ENCODE measurements at regions not wholly inside any gene's neighbourhood (a gene's known extent, or its start where the extent isn't known, plus 50 kb on each side); places are given as distances from the start of the nearest gene placed in this dataset.

GRCh38 chr5:26669523-26669922, 368.9 kb downstream of the CDH9 start:
- no peak for DNase-seq

- no peak for DNase-seq
Measured at GRCh38 chr5:26669031-26669430, 369.4 kb downstream of the CDH9 start.

- DNase-seq: no peak
Measured at GRCh38 chr5:26666371-26666770, 372.0 kb downstream of the CDH9 start.

DNA sequence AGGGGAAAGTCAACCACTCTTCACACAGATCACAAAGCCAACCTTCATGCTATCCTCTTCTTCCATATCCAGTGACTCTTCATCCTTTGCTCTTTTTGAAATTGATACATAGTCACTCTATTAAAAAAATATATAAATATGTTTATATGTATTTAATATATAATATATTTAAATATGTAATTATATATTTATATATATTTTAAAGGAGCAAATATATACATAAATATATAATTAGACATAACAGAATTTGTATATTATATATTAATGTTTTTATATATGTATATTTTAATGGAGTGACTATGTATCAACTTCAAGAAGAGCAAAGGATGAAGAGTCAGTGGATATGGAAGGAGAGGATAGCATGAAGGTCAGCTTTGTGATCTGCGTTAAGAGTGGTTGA, 374.9 kb downstream of the CDH9 start:
- no peak for DNase-seq

DNA sequence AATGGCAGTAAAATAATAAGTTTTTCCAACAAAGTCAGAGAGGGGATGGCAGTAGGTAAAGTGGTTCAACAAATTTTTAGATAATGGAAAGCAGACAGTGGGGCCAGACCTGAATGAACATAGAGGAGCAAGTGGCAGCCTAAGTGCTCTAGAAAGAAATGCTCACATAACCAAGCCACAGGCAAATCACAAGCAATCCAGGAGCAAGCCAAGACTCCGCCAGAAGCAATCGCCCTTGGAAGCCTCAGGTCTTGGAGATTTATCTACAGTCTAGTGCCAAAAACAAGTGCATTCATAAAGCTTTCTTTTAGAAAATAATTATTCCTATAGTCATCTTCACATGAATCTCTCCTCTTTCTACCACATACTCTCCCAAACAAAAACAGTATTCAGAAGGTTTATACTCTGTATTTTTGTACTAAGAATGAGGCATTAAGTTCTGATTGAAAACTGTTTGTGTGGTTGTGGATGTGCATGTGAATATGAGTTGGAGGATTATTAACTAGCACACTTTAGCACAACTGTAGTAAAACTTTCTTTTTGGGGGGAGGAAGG, 375.5 kb downstream of the CDH9 start:
- no peak for DNase-seq

GRCh38 chr5:26660116-26660515, 378.3 kb downstream of the CDH9 start:
- DNase-seq: no peak

DNA sequence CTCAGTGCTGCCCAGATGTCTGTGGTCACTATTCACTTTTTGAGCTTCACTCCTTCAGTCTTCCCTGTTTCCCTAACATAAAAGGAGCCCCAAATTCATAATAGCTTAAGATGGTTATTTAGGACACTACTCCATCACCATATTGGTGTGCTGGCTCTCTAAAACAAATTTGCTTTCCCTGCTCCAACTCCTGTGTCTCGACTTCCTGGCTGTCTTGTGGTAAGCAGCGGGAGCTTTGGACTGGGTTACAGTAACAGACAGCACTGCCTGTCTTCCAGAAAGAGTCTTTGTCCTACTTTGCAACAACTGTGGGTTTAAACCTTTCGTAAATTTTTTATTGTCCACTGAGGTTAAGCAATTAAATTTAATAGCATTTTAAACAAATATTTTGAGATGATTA, 389.4 kb downstream of the CDH9 start:
- peak; percentile 10 for DNase-seq

DNA sequence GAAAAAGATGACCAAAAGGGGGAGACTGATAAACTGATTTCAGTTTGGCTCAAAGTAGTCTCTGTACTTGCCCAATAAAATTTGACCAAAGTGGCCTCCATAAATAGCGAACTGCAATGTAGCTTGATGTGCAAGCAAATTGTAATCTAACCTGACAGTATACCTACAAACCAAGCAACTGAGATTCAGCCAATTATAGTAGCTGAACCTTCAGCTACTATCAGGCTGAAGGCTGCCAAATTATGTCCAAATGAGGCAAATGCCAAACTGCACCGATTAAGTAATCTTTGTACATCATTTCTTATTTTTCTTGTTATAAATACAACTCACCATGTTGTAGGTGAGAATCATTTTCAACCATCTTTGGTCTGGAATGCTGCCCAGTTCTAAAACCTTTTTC, 390.6 kb downstream of the CDH9 start:
- DNase-seq: no peak

- no peak for DNase-seq
Measured at GRCh38 chr5:26645659-26646058, 392.7 kb downstream of the CDH9 start.

GRCh38 chr5:26641492-26641891, 396.9 kb downstream of the CDH9 start:
- no peak for DNase-seq

- no peak for DNase-seq
Measured at GRCh38 chr5:26625099-26625498, 413.3 kb downstream of the CDH9 start.

- DNase-seq: no peak
Measured at GRCh38 chr5:26622947-26623346, 415.4 kb downstream of the CDH9 start.

- no peak for DNase-seq
Measured at GRCh38 chr5:26610577-26610976, 427.8 kb downstream of the CDH9 start.

DNA sequence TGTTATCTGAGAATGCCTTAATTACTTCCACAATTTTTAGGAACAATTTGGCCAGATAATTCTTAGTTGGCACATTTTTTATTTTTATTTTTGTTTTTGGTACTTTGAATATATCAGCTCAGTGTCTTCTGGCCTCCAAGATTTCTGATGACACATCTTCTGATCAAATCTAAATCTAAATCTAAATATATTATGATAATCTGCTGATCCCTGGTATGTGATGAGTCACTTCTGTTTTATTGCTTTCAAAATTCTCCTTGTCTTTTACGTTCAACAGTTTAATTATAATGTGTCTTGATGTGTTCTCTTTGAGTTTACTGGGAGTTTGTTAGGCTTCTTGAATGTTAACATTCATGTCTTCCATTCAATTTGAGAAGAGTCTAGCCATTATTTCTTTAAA, 436.8 kb downstream of the CDH9 start:
- no peak for DNase-seq

DNA sequence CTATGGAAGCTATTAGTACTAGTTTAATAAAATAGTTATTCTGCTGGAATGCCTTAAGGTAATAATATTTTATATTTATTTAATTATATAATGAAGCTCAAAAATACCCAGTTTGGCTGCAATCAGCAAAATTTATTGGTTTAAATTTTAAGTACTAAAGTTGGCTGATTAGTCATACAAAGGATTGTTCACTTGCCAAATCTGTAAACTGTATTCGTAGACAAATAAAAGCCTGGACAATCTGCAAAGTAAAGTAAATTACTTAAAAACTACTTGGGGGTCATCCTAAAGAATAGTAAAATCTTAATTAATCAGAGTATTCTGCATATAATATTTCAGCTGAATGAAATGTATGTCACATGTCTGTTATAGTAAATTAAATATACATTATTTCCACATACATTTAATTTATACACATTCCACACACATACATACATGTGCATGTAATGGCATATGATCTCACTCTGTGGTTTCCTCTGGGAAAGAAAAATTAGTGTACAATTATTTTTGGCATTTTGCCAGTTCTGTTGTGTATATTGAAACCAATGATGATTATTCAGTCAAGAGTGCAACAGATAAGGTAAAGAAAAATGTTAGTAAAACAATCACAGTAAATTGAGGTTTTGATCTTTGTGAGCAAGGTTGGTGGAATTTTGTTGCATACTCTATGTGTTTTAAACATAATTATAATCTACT, 455.9 kb downstream of the CDH9 start:
- no peak for DNase-seq

GRCh38 chr5:26579712-26580111, 458.7 kb downstream of the CDH9 start:
- no peak for DNase-seq

- DNase-seq: no peak
Measured at GRCh38 chr5:26578002-26578401, 460.4 kb downstream of the CDH9 start.

DNA sequence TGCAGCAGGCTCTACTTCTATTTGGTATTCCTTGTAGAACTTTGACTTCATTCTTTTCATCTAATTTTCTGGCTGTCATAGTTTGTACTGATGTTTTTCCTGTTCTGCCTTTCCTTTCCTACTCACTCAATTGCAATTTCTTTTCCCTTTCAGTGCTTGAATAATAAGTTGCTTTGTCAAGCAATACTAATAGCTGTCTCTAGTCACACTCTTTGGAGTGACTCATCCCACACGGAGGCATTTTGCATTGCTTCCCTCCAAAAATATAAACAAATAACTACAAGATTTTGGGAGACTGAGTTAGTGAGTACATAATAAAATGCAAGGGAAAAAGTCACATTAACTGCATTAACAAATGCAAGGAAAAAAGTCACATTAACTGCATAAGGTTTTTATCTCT, 465.9 kb downstream of the CDH9 start:
- no peak for DNase-seq

DNA sequence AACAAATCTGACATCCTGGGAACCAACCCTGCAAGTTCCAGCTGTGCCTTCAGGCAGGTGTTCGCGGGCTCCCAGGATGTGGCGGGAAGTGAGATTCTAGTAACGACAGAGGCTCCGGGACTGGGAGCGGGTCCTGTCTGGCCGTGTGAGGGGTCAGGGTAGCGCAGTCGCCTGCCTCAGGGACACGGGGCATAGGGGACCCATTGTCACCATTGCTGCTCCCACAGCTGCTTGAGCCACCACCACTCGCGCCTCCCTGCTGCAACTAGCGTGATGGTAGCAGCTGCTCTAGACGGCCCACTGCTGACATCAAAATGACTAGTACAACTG, 468.5 kb downstream of the CDH9 start:
- DNase-seq: no peak

- no peak for DNase-seq
Measured at GRCh38 chr5:26569241-26569928, 469.0 kb downstream of the CDH9 start.

DNA sequence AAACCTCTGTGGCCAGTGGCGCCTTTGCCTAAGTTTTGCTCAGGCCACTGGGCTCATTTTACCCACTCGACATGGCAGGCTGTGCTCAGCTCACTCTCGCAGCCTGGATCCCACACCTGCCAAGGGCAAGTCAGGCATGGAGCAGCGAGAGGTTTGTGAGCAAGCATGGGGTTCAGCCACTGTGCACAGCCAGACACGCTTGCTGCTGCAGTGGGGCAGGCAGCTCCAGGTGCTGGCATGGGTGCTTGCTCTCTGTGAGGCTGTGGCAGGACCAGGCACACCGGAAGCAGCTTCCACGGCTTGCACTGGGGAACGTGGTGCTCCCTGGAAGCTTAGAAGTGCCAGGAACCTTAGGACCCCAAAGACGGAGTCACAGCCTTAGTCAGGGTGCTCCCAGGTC, 470.1 kb downstream of the CDH9 start:
- DNase-seq: no peak

GRCh38 chr5:26563979-26564378, 474.4 kb downstream of the CDH9 start:
- no peak for DNase-seq

DNA sequence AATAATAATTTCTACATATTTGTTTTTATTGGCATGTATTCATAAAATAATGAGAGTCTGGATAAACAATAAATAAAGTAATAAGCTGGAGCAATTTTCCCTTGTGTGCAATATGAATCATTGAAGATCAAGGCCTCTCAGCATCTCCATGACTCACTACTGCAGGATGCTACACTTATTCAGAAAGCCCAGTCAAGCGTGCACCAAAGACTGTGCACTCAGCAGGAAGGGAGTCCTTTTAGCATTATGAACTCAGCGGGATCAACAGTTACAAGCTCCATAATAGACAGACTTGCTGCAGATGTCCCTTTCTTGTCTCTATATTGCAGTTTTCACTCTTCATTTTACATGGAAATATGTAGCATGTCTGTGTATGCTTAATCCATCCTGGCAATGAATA, 485.3 kb downstream of the CDH9 start:
- DNase-seq: peak; percentile 81

GRCh38 chr5:26543987-26544386, 494.4 kb downstream of the CDH9 start:
- no peak for DNase-seq

DNA sequence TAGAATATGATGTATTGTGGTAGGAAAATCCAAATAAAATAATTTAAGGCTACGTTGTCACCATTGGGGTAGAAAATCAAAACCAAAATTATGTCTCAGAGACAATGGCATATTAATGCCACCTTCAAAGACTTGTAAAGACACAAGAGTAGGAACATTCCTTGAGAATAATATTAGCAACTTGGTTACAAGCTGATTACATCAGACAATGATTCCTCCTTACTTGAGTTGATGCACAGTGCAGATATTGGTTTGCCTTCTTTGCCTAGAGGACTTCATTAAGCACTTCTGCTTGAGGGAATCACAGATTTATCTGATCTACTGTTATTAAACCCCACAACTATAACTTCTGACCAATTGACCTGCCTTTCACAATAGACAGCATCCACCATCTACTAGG, 500.2 kb downstream of the CDH9 start:
- DNase-seq: no peak

Measured in retina (tissue), 1 donor.